ENCODE measurements at regions not wholly inside any gene's neighbourhood (a gene's known extent, or its start where the extent isn't known, plus 50 kb on each side); places are given as distances from the start of the nearest gene placed in this dataset.

GRCh38 chr2:220669324-220669723 is 902.8 kb downstream of the EPHA4 start:
- H3K27me3 ChIP-seq (ENCODE audit: control insufficient read depth in 3 of 3, insufficient read depth in 3 of 3, low read depth in 1 of 3, low read length in 3 of 3) = no peaks in the 10 kb centered on the region
- no peak overlapping the region for H2BK12ac ChIP-seq (ENCODE audit: low read length)
- no peak overlapping the region for H2AFZ ChIP-seq (ENCODE audit: low read length)
- H3K14ac ChIP-seq (ENCODE audit: low read length) = no peak overlapping the region
- H2BK120ac ChIP-seq (ENCODE audit: low read depth, low read length) = no peak overlapping the region
- no peak overlapping the region for H2BK5ac ChIP-seq (ENCODE audit: low read length)
- no peak overlapping the region for H2AK5ac ChIP-seq (ENCODE audit: low read depth, low read length)
- DNase-seq (ENCODE audit: low spot score) = no peak
- no peaks in the 10 kb centered on the region for H3K9me3 ChIP-seq (replicated peaks in 1 of 2; ENCODE audit: control insufficient read depth in 2 of 2, insufficient read depth in 1 of 2, low read depth in 1 of 2, low read length in 2 of 2)
- H3K27ac ChIP-seq (replicated peaks; ENCODE audit: low read length) = no peak overlapping the region
- H3K4me2 ChIP-seq (ENCODE audit: insufficient read depth, low read length, poor library complexity, severe bottlenecking) = no peak overlapping the region
- no peak overlapping the region for H3K4me3 ChIP-seq (ENCODE audit: low read length in 2 of 2)
- no peak overlapping the region for H3K18ac ChIP-seq (ENCODE audit: low read length)
- H4K91ac ChIP-seq (ENCODE audit: low read depth, low read length, poor library complexity) = no peak overlapping the region
- WGBS, 2 donors (ENCODE audit: extremely low coverage in 2 of 2, insufficient read length in 2 of 2, insufficient replicate concordance in 1 of 2) = 100% methylated on average over 1 of the region's 4 CpGs
- peaks cover 0 to 4% of the 10 kb centered on the region in 2 donors for H3K4me1 ChIP-seq (ENCODE audit: control insufficient read depth in 2 of 2, insufficient read depth in 1 of 2, low read depth in 1 of 2, low read length in 2 of 2)
- no peak overlapping the region for H4K8ac ChIP-seq (ENCODE audit: low read depth, low read length)
- H3K23ac ChIP-seq (ENCODE audit: low read depth, low read length, poor library complexity) = no peak overlapping the region
- H3K4ac ChIP-seq (ENCODE audit: low read length) = no peak overlapping the region
- no peaks in the 10 kb centered on the region for H3K79me1 ChIP-seq (ENCODE audit: low read depth, low read length)
- no peaks in the 10 kb centered on the region for H3K36me3 ChIP-seq (replicated peaks in 1 of 2; ENCODE audit: control insufficient read depth in 2 of 2, insufficient read depth in 2 of 2, low read length in 2 of 2)
- H2BK15ac ChIP-seq (ENCODE audit: low read length) = no peak overlapping the region
- no peak overlapping the region for H3K9ac ChIP-seq (ENCODE audit: low read depth, low read length, poor library complexity)

GRCh38 chr2:220670511-220670910 is 901.6 kb downstream of the EPHA4 start:
- no CpG with 5 or more reads among the region's 5 CpGs for WGBS, 2 donors (ENCODE audit: extremely low coverage in 2 of 2, insufficient read length in 2 of 2, insufficient replicate concordance in 1 of 2)
- Histone ChIP-seq H3K79me1 (ENCODE audit: low read depth, low read length) (no peaks in the 10 kb centered on the region), H3K4ac (ENCODE audit: low read length) (no peak overlapping the region), H3K23ac (ENCODE audit: low read depth, low read length, poor library complexity) (no peak overlapping the region), H2AK5ac (ENCODE audit: low read depth, low read length) (no peak overlapping the region), H3K14ac (ENCODE audit: low read length) (no peak overlapping the region), H3K9ac (ENCODE audit: low read depth, low read length, poor library complexity) (no peak overlapping the region), H3K4me3 (ENCODE audit: low read length in 2 of 2) (no peak overlapping the region), H2AFZ (ENCODE audit: low read length) (no peak overlapping the region), H3K4me1 (ENCODE audit: control insufficient read depth in 2 of 2, insufficient read depth in 1 of 2, low read depth in 1 of 2, low read length in 2 of 2) (peaks cover 0 to 4% of the 10 kb centered on the region in 2 donors), H3K36me3 (replicated peaks in 1 of 2; ENCODE audit: control insufficient read depth in 2 of 2, insufficient read depth in 2 of 2, low read length in 2 of 2) (no peaks in the 10 kb centered on the region), H2BK5ac (ENCODE audit: low read length) (no peak overlapping the region), H4K91ac (ENCODE audit: low read depth, low read length, poor library complexity) (no peak overlapping the region), H3K27me3 (ENCODE audit: control insufficient read depth in 3 of 3, insufficient read depth in 3 of 3, low read depth in 1 of 3, low read length in 3 of 3) (peaks cover 0 to 3% (median 0%) of the 10 kb centered on the region in 3 experiments), H3K18ac (ENCODE audit: low read length) (no peak overlapping the region), H2BK120ac (ENCODE audit: low read depth, low read length) (no peak overlapping the region), H3K9me3 (replicated peaks in 1 of 2; ENCODE audit: control insufficient read depth in 2 of 2, insufficient read depth in 1 of 2, low read depth in 1 of 2, low read length in 2 of 2) (no peaks in the 10 kb centered on the region), H2BK12ac (ENCODE audit: low read length) (no peak overlapping the region), H2BK15ac (ENCODE audit: low read length) (no peak overlapping the region), H3K4me2 (ENCODE audit: insufficient read depth, low read length, poor library complexity, severe bottlenecking) (no peak overlapping the region), H3K27ac (replicated peaks; ENCODE audit: low read length) (no peak overlapping the region), H4K8ac (ENCODE audit: low read depth, low read length) (no peak overlapping the region)
- peak; percentile 11 for DNase-seq (ENCODE audit: low spot score)

GRCh38 chr2:220673151-220673874 is 898.8 kb downstream of the EPHA4 start:
- Histone ChIP-seq H2BK12ac (ENCODE audit: low read length) (no peak overlapping the region), H2AK5ac (ENCODE audit: low read depth, low read length) (no peak overlapping the region), H3K14ac (ENCODE audit: low read length) (no peak overlapping the region), H4K91ac (ENCODE audit: low read depth, low read length, poor library complexity) (no peak overlapping the region), H3K18ac (ENCODE audit: low read length) (no peak overlapping the region), H2BK15ac (ENCODE audit: low read length) (no peak overlapping the region), H3K4ac (ENCODE audit: low read length) (no peak overlapping the region), H3K4me3 (ENCODE audit: low read length in 2 of 2) (no peak overlapping the region), H3K23ac (ENCODE audit: low read depth, low read length, poor library complexity) (no peak overlapping the region), H2AFZ (ENCODE audit: low read length) (no peak overlapping the region), H3K27me3 (ENCODE audit: control insufficient read depth in 3 of 3, insufficient read depth in 3 of 3, low read depth in 1 of 3, low read length in 3 of 3) (peaks cover 0 to 3% (median 0%) of the 10 kb centered on the region in 3 experiments), H3K27ac (replicated peaks; ENCODE audit: low read length) (no peak overlapping the region), H3K4me1 (ENCODE audit: control insufficient read depth in 2 of 2, insufficient read depth in 1 of 2, low read depth in 1 of 2, low read length in 2 of 2) (peaks cover 0 to 4% of the 10 kb centered on the region in 2 donors), H4K8ac (ENCODE audit: low read depth, low read length) (no peak overlapping the region), H3K9ac (ENCODE audit: low read depth, low read length, poor library complexity) (no peak overlapping the region), H2BK5ac (ENCODE audit: low read length) (no peak overlapping the region), H2BK120ac (ENCODE audit: low read depth, low read length) (no peak overlapping the region), H3K36me3 (replicated peaks in 1 of 2; ENCODE audit: control insufficient read depth in 2 of 2, insufficient read depth in 2 of 2, low read length in 2 of 2) (no peaks in the 10 kb centered on the region), H3K9me3 (replicated peaks in 1 of 2; ENCODE audit: control insufficient read depth in 2 of 2, insufficient read depth in 1 of 2, low read depth in 1 of 2, low read length in 2 of 2) (no peaks in the 10 kb centered on the region), H3K4me2 (ENCODE audit: insufficient read depth, low read length, poor library complexity, severe bottlenecking) (no peak overlapping the region), H3K79me1 (ENCODE audit: low read depth, low read length) (no peaks in the 10 kb centered on the region)
- DNase-seq (ENCODE audit: low spot score) = no peak
- WGBS, 2 donors (ENCODE audit: extremely low coverage in 2 of 2, insufficient read length in 2 of 2, insufficient replicate concordance in 1 of 2) = no CpG with 5 or more reads among the region's 7 CpGs

- Histone ChIP-seq H2AFZ (ENCODE audit: low read length) (no peak overlapping the region), H3K9ac (ENCODE audit: low read depth, low read length, poor library complexity) (no peak overlapping the region), H3K9me3 (replicated peaks in 1 of 2; ENCODE audit: control insufficient read depth in 2 of 2, insufficient read depth in 1 of 2, low read depth in 1 of 2, low read length in 2 of 2) (no peaks in the 10 kb centered on the region), H3K27me3 (ENCODE audit: control insufficient read depth in 3 of 3, insufficient read depth in 3 of 3, low read depth in 1 of 3, low read length in 3 of 3) (peaks cover 0 to 3% (median 0%) of the 10 kb centered on the region in 3 experiments), H2AK5ac (ENCODE audit: low read depth, low read length) (no peak overlapping the region), H3K4ac (ENCODE audit: low read length) (no peak overlapping the region), H4K8ac (ENCODE audit: low read depth, low read length) (no peak overlapping the region), H2BK15ac (ENCODE audit: low read length) (no peak overlapping the region), H2BK5ac (ENCODE audit: low read length) (no peak overlapping the region), H3K14ac (ENCODE audit: low read length) (no peak overlapping the region), H3K23ac (ENCODE audit: low read depth, low read length, poor library complexity) (no peak overlapping the region), H2BK120ac (ENCODE audit: low read depth, low read length) (no peak overlapping the region), H3K4me3 (ENCODE audit: low read length in 2 of 2) (no peak overlapping the region), H3K79me1 (ENCODE audit: low read depth, low read length) (no peaks in the 10 kb centered on the region), H3K27ac (replicated peaks; ENCODE audit: low read length) (no peak overlapping the region), H3K36me3 (replicated peaks in 1 of 2; ENCODE audit: control insufficient read depth in 2 of 2, insufficient read depth in 2 of 2, low read length in 2 of 2) (no peaks in the 10 kb centered on the region), H4K91ac (ENCODE audit: low read depth, low read length, poor library complexity) (no peak overlapping the region), H3K4me2 (ENCODE audit: insufficient read depth, low read length, poor library complexity, severe bottlenecking) (no peak overlapping the region), H2BK12ac (ENCODE audit: low read length) (no peak overlapping the region), H3K18ac (ENCODE audit: low read length) (no peak overlapping the region), H3K4me1 (ENCODE audit: control insufficient read depth in 2 of 2, insufficient read depth in 1 of 2, low read depth in 1 of 2, low read length in 2 of 2) (peaks cover 0 to 4% of the 10 kb centered on the region in 2 donors)
- DNase-seq (ENCODE audit: low spot score) = no peak
- WGBS, 2 donors (ENCODE audit: extremely low coverage in 2 of 2, insufficient read length in 2 of 2, insufficient replicate concordance in 1 of 2) = no CpG with 5 or more reads among the region's 3 CpGs
Measured at GRCh38 chr2:220674033-220674432, 898.1 kb downstream of the EPHA4 start.

Measured in neuronal stem cell (in vitro differentiated cells).